Lung microvascular endothelial cell (primary cell): ENCODE measurements at regions not wholly inside any gene's neighbourhood (a gene's known extent, or its start where the extent isn't known, plus 50 kb on each side); places are given as distances from the start of the nearest gene placed in this dataset.
"Not testable (repeated sequence)": the region's sequence is repeated elsewhere in the genome, so short reads cannot be mapped to it uniquely, and the experiment has no call there.

Experiments used
- DNase-seq, 2 donors: peaks; one replicate each; pipeline versions ENCODE4 v3.0.0 to v3.0.0-alpha.2; 2010; ENCODE audit warnings: low read depth in 2 of 2

- DNase-seq = no peak
Observed at GRCh38 chr14:25340882-25341281, 290.9 kb upstream of the STXBP6 start.

GRCh38 chr14:25322784-25323183 lies 272.8 kb upstream of the STXBP6 start:
- no peak for DNase-seq

DNA sequence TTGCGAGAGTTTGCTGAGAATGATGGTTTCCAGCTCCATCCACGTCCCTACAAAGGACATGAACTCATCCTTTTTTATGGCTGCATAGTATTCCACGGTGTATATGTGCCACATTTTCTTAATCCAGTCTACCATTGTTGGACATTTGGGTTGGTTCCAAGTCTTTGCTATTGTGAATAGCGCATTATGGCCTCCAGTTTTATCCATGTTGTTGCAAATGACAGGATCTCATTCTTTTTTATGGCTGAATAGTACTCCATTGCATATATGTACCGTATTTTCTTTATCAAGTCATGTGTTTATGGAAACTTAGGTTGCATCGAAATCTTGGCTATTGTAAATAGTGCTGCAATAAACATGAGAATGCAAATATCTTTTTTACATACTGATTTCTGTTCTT lies 266.1 kb upstream of the STXBP6 start:
- not testable (repeated sequence) for DNase-seq

DNA sequence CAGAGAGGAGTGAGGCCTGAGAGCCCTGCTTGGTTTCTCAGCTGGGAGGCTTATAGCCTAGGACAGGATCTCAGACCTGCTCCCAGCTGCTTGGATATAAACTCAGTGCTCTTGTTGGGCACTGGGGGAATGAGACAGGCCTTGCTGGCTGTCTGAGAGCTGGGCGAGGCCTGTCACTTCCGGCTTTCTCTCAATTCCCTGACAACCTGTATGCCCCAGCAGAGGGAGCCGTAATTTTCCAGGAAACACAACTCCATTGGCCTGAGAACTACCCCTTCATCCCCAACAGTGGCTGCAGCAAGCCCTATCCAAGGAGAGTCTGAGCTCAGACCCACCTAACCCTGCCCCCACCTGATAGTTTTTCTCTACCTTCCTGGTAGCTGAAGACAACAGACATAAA lies 258.3 kb upstream of the STXBP6 start:
- DNase-seq = peak in 1 of 2 donors; percentile 8

DNA sequence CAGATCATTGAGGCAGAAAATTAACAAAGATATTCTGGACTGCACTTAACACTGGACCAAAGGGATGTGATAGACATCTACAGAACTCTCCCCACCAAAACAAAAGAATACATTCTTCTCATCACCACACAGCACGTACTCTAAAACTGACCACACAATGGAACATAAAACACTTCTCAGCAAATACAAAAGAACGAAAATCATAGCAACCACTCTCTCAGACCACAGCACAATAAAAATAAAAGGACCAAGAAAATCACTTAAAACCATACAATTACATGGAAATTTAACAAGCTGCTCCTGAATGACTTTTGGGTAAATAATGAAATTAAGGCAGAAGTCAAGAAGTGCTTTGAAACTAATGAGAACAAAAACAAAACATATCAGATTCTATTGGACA lies 254.0 kb upstream of the STXBP6 start:
- no peak for DNase-seq

GRCh38 chr14:25298238-25298637 lies 248.3 kb upstream of the STXBP6 start:
- no peak for DNase-seq

- DNase-seq = not testable (repeated sequence)
Observed at GRCh38 chr14:25290154-25290553, 240.2 kb upstream of the STXBP6 start.

DNA sequence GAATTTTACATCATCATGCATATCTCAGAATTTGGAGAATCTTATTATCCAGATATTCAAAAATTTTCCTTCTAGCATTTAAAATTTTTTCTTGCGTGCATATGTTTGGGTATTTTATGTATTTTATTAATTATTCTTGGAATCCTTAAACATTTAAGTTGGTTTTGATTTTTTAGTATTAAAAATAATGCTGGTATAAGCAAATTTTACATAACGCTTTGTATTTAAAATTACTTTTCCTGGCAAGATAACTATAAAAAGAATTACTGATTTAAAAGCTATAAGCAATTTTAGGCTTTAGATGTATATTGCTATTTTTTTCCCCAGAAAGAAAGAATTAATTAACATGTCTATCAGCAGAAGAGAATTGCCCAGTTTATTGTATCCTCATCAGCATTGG lies 224.6 kb upstream of the STXBP6 start:
- no peak for DNase-seq

DNA sequence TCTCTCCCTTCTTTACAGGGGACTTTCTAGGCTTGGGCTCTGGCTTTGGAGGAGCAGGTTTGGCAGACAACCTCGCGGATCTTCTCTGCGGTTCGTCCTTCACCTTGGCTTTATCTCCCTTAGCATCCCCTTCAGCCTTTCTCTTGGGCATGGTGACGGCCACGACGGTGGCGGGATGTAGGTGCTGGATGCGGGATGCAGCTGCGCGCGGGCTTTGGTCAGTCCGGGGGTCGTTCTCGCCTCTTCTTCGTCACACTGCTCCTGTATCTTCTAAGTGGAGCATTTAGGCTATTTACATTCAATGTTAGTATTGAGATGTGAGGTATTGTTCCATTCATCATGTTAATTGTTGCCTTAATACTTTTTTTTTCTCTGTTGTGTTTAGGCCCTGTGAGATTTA lies 217.2 kb upstream of the STXBP6 start:
- no peak for DNase-seq

- no peak for DNase-seq
Observed at GRCh38 chr14:25259470-25259869, 209.5 kb upstream of the STXBP6 start.

DNA sequence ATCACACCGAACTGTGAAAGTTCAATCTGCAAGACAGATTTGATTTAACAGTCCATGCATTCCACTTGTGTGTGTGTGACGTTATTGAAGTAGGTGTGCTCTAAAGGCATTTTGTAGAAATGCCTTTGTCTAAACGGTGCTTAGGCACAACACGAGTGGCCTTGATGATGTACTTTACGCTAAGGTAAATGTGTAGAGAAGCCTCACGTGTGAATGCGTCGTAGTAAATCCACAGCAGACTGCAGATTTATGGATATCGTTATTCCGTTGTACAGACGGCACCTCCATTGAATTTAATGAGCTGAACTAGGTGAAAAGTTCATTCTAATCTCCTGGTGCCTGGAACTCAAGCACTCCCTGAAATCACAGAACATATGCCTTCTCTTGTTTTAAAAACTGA lies 202.8 kb upstream of the STXBP6 start:
- no peak for DNase-seq

GRCh38 chr14:25250516-25250915 lies 200.6 kb upstream of the STXBP6 start:
- DNase-seq = no peak

GRCh38 chr14:25247609-25248008 lies 197.7 kb upstream of the STXBP6 start:
- DNase-seq = no peak

DNA sequence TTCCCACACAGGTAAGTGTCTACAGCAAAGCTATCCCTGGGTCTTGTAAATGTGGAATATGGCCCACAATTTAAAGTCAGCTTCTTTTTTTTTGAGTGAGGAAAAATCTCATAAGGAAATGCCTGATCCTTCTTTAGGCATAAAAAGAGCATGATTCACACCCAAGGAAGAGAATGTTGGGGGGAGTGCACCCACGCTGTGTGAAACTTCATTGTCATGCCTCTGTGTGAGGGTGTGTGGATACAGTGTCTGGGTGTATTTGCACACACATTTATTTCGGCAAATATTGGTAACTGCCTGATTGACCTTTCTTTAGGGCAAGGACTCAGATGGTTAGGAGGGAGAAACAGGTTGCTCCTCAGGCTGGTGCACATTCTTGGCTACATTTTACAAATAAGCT lies 196.8 kb upstream of the STXBP6 start:
- DNase-seq = no peak

- DNase-seq = no peak
Observed at GRCh38 chr14:25239170-25239569, 189.2 kb upstream of the STXBP6 start.

DNA sequence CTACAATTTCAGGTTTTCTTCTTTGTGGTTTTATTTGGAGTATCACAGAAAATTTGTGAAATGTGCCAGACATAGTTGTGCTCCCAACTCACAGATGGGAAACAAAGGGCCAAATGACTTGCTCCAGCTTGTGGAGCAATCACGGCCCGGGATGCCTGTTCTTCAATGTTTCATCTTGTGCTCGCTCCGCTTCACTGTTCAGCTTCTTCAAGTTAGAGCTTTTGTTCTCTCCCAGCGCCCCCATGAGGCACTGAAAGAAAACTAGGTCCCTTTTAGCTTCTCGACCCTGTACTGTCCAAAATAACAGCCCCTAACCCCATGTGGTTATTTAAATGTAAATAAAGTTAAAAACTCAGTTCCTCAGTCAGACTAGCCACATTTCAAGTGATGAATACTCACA lies 187.9 kb upstream of the STXBP6 start:
- DNase-seq = peak in 1 of 2 donors; percentile 8

DNA sequence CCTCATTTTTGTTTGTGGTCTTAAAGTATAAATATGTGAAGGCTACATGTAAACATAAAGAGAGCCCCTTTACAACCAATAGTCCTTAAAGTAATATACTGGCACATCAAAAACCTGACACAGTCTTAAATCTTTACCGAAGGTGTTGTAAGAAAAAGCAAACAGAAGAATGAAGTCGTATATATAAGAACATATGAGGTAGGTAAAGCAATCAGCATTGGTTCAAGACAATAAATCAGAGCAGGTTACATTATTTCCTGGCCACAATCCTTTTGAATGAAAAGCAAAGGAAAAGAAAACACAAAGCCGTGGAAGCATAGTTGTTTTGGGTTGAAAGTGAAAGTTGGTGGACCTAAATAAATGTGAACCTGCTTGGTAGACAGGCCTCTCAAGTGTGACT lies 183.7 kb upstream of the STXBP6 start:
- DNase-seq = no peak

DNA sequence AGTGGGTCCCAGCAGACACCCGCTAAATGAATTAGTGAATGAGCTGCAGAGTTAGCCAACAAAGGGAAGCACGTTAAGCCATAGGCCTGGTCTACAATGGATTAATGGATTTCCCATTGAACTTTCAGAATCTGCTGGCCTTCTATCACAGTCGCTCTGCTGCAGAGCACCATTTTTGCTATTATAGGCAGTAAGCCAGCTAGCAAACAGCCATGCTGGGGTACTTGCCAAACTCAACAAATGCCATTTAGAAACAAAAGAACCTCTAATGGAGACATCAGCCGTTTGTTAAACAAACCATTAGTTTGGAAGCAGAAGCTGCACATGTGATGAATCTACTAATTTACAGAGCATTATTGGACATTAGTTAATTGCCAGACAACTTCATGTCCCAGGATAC lies 181.1 kb upstream of the STXBP6 start:
- peak in 1 of 2 donors; percentile 61 for DNase-seq

- no peak for DNase-seq
Observed at GRCh38 chr14:25226214-25226613, 176.3 kb upstream of the STXBP6 start.

DNA sequence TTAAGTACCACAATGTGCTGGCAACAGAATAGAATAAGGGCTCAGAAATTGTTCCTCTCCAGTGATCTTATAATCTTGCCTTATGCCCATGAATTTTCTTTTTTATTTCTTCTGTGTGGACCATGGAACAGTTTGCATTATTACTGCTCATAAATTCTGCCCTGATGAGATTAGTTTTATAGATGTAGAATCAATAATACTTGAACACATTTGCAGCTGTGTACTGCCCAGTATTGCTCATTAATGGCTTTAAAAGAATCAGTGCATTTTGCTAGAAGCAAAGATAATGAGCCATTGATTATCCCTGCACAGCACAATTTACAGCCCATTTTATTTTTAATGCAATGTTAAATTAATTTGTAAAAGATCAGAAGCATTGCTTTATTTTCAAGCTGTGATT lies 172.3 kb upstream of the STXBP6 start:
- no peak for DNase-seq

DNA sequence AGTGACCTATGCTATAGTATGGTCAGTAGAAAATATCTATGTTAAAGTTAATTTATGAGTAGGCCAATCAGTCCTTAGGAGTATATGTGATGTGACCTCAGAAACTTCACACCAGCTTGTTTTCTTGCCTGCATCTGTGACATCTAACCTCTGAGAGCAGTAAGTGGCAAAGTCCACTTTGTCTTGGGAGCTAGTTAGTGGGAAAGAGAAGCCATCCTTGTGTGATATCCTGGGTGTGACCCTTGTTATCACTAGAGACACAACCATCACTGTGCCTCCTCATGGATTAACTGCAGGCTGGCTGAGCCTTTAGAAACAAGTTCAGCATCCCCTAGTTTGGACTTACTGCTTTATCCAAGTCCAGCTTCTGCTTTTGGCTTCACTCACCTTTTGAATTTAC lies 170.6 kb upstream of the STXBP6 start:
- no peak for DNase-seq

DNA sequence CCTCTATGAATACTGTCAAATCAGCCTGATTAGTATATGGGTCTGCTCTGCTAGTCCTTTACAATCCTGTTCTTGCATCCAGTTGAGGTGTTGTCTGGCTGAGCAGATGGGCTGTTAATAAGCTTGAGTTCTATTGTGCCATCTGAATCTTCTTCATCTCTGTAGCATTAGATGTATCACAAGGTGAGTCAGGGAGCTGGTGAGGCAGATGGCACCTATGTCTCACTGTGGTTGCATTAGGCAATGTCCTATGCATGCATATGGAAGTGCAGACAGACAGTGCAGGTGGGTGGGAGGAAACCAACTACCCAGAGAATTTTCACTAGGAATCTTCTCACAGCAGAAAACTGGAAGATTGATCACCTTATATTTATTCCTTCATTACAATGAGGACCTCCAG lies 165.7 kb upstream of the STXBP6 start:
- no peak for DNase-seq

DNA sequence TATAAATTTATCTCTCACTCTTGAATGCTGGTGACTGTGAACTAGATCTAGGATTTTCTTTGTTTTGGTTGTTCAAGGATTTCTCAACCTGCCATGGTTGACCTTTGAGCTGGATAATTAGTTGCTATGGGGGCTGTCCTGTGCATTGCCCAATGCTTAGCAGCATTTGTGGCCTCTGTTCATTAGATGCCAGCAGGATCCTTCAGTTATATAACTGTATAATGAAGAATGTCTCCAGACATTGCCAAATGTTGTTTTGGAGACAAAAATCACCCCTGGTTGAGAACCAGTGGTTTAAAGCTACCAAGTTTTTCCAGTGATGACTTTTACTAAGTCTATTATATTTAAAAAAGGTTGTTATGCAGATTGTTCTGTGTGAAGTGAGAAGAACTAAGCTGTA lies 147.9 kb upstream of the STXBP6 start:
- no peak for DNase-seq

- no peak for DNase-seq
Observed at GRCh38 chr14:25180221-25180620, 130.3 kb upstream of the STXBP6 start.

- no peak for DNase-seq
Observed at GRCh38 chr14:25178255-25178654, 128.3 kb upstream of the STXBP6 start.
